Lung (tissue), 11 donors: ENCODE measurements at regions not wholly inside any gene's neighbourhood (a gene's known extent, or its start where the extent isn't known, plus 50 kb on each side); places are given as distances from the start of the nearest gene placed in this dataset.

Experiments used
- ATAC-seq: fragments of 200-7000 bp; cut with Tn5 transposase; one replicate; pipeline ENCODE4 v1.9.1; 2020; ENCODE audit warnings: moderate number of reproducible peaks; ENCODE audit not compliant: insufficient read depth, low FRiP score
- DNase-seq, 3 donors: peaks; one replicate each; pipeline ENCODE4 v3.0.0-alpha.2; 2013 to 2017
- H3K27ac ChIP-seq, 2 donors: one replicate each; pipeline ENCODE4 v1.5.1; 2013; ENCODE audit warnings: mild to moderate bottlenecking in 2 of 2, moderate library complexity in 2 of 2, control low read depth in 1 of 2, inconsistent platforms in 1 of 2, low read depth in 1 of 2, low read length in 1 of 2
- H3K27me3 ChIP-seq, 3 donors: one replicate each; pipeline ENCODE4 v1.5.1; 2013; ENCODE audit warnings: low read length in 2 of 3; ENCODE audit not compliant: control insufficient read depth in 3 of 3, insufficient read depth in 3 of 3
- H3K36me3 ChIP-seq, 4 donors: one replicate each; pipeline ENCODE4 v1.5.1; 2013; ENCODE audit warnings: low read length in 4 of 4, mild to moderate bottlenecking in 1 of 4, moderate library complexity in 1 of 4; ENCODE audit not compliant: control insufficient read depth in 4 of 4, insufficient read depth in 4 of 4
- H3K4me1 ChIP-seq, 5 donors: one replicate each; pipeline ENCODE4 v1.5.1; 2013; ENCODE audit warnings: low read length in 5 of 5, mild to moderate bottlenecking in 2 of 5, moderate library complexity in 1 of 5; ENCODE audit not compliant: control insufficient read depth in 5 of 5, insufficient read depth in 5 of 5
- H3K4me3 ChIP-seq: one replicate; pipeline ENCODE4 v1.5.1; 2013; ENCODE audit warnings: mild to moderate bottlenecking, control low read depth, moderate library complexity
- H3K9ac ChIP-seq, 2 donors: one replicate each; pipeline ENCODE4 v1.5.1; 2013; ENCODE audit warnings: low read length in 2 of 2, control low read depth in 1 of 2; ENCODE audit not compliant: insufficient read depth in 1 of 2
- H3K9me3 ChIP-seq, 4 donors: one replicate each; pipeline ENCODE4 v1.5.1; 2013; ENCODE audit warnings: low read length in 3 of 4, mild to moderate bottlenecking in 1 of 4, moderate library complexity in 1 of 4; ENCODE audit not compliant: control insufficient read depth in 4 of 4, insufficient read depth in 3 of 4
- CTCF ChIP-seq: IDR thresholded peaks from 2 replicates; pipeline ENCODE4 v1.5.1; 2012; ENCODE audit warnings: mild to moderate bottlenecking; ENCODE audit errors: control extremely low read depth, extremely low read depth
- WGBS, 2 donors: extraction: QIAGEN DNeasy Blood & Tissue Kit; methylation state at CpG; one replicate each; pipeline ENCODE4 v1.1.7; 2013; 5-methylcytosine and 5-hydroxymethylcytosine counted together
- donor health status: control.
- donor health status: control.
- donor health status: Bipolar disorder and iron deficiency.
- donor health status: healthy.
- donor health status: DM: yes; HTN: yes; CAD: no.

DNA sequence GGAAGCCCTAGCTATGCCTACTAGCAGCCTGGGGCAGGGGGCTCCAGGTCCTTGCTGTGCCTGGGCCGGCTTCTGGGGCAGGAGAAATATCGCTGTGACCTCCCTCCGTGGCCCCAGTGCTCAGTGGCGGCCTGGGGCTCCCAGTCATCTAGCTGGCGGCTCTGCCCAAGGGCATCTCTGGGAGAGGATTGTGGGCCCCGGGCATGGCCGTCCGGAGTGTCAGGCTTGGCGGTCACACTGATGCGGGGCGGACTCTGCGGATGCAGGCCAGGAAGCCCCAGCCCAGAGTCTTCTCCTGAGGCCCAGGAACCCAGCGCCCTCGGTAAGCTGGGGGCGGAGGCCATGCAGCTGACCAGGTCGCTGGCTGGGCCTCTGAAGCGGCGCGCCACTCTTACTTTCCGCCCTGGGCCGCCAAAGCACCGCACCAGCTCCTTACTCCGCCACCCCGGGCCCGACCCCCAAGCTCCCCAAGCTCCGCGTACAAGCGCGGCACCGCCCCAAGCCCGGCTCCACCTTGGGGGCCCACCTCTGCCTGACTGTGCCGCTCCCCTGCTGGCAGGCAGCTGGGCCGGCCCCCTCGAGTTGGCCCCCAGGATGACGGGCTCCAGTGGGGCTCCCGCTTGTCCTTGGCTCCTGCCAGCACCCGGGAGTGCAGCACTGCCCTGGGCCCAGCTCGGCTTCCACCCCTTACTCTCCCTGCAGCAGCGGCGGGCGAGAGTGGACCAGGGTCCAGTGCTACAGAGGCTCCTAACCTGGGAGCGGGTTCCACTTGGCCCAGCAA is 720.0 kb downstream of the PCDH18 start:
- DNase-seq (no peak), ATAC-seq (no peak)
- Histone ChIP-seq H3K36me3 (no peaks in the 10 kb centered on the region), H3K27ac (no peak overlapping the region), H3K9me3 (peaks cover 0 to 14% (median 0%) of the 10 kb centered on the region in 4 donors), H3K4me1 (no peaks in the 10 kb centered on the region), H3K9ac (no peak overlapping the region), H3K27me3 (no peaks in the 10 kb centered on the region), H3K4me3 (no peak overlapping the region)
- 96% methylated on average over 42 of the region's 42 CpGs for WGBS, 2 donors
- no peak for TF ChIP-seq CTCF

DNA sequence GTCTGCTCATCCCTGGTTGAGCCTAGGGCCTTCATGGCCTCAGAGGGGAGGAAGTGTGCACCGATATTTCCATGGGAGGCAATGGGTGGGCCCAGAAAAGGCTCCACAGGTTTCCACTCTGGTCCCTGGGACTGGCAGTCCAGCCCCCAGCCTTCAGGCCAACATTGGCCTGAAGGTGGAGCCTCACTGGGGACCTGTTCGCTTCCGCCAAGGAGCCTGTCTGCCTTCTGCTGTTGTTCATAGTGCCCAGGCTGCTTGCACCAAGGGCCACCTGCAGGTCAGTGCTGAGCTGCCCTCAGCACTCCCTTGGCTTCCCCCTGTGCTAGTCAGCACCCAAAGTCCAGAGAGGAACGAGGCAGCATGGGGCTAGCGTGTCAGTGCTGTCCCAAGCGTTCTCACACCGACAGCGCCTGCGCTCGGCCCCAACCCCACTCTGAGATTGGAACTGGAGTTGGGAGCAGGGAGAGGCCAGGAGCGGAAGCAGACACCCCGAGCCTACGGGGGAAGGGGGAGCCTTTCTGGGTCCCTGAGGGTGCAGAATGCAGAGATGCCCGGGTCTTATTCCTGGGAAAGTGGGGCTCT is 720.7 kb downstream of the PCDH18 start:
- no peaks in the 10 kb centered on the region for H3K4me1 ChIP-seq
- no peak overlapping the region for H3K9ac ChIP-seq
- DNase-seq = no peak
- H3K9me3 ChIP-seq = peaks cover 0 to 14% (median 0%) of the 10 kb centered on the region in 4 donors
- 93 to 95% methylated on average over 14 of the region's 14 CpGs for WGBS, 2 donors
- TF ChIP-seq CTCF = no peak
- H3K27me3 ChIP-seq = no peaks in the 10 kb centered on the region
- ATAC-seq = no peak
- H3K36me3 ChIP-seq = no peaks in the 10 kb centered on the region
- H3K4me3 ChIP-seq = no peak overlapping the region
- H3K27ac ChIP-seq = no peak overlapping the region

GRCh38 chr4:136810626-136811025 is 721.7 kb downstream of the PCDH18 start:
- Histone ChIP-seq H3K9me3 (peaks cover 0 to 16% (median 2%) of the 10 kb centered on the region in 4 donors), H3K4me1 (no peaks in the 10 kb centered on the region), H3K4me3 (no peak overlapping the region), H3K36me3 (no peaks in the 10 kb centered on the region), H3K27ac (no peak overlapping the region), H3K9ac (no peak overlapping the region), H3K27me3 (no peaks in the 10 kb centered on the region)
- no peak for TF ChIP-seq CTCF
- no peak for ATAC-seq
- DNase-seq = no peak
- 91 to 94% methylated on average over 6 of the region's 6 CpGs for WGBS, 2 donors
